ENCODE measurements at regions not wholly inside any gene's neighbourhood (a gene's known extent, or its start where the extent isn't known, plus 50 kb on each side); places are given as distances from the start of the nearest gene placed in this dataset.

DNA sequence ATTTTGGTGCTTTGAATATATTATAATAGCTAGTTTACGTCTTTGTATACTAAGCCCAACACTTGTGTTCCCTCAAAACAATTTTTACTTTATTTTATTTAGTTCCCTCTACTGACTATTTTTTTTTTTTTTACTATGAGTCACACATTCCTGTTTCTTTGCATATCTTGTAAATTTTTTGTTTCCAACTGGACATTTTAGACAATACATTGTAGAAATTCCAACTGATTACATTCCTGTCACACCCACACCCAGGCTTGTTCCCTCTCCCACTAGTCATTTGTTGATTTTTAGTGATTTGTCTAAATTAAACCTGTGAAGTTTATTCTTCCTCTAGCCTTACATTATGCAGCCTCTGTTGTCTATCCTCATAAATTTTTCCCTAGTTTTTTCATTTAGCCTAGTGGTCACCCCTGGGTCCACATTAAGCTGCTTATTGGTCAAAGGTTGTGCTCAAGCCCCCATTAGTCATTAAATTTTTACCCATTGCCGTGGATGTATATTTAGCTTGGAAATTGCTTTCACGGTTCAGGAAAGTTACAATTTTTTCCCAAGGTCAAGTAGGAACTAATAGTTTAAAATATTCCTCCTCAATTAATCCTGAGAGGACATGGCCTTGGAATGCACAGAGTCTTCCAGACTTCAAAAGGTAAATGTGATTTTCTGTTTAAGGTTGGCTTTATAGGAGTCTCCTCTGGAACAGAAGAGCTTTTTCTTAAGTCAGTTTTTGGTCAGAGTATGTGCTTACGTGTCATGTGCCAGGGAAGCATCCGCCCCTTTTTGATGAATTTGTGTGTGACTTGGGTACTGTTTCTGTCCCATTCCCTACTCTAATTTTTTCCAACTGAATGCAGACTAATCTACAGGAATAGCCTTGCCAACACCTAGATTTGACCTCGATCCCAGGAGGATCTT is 207.6 kb upstream of the TMEM72 start:
- TF ChIP-seq POLR2A (IDR thresholded peaks at IDR 0.05; ENCODE audit: low read depth, low read length), result no peak
- no peak for TF ChIP-seq TAF1 (IDR thresholded peaks at IDR 0.05; ENCODE audit: borderline replicate concordance, low read depth, low read length)
